HG03378 (cell line): ENCODE measurements at regions not wholly inside any gene's neighbourhood (a gene's known extent, or its start where the extent isn't known, plus 50 kb on each side); places are given as distances from the start of the nearest gene placed in this dataset.
"Not testable (repeated sequence)": the region's sequence is repeated elsewhere in the genome, so short reads cannot be mapped to it uniquely, and the experiment has no call there.

Experiments
- ATAC-seq: cut with Tn5 transposase; IDR thresholded peaks from one replicate; pipeline ENCODE4 v1.9.1; 2021; ENCODE audit warnings: mild to moderate bottlenecking, moderate library complexity; ENCODE audit not compliant: unreplicated experiment

GRCh38 chr14:37889087-37889486, 293.7 kb downstream of the TTC6 start:
- no peak for ATAC-seq

- ATAC-seq, result no peak
Measured at GRCh38 chr14:37890095-37890494, 294.7 kb downstream of the TTC6 start.

- not testable (repeated sequence) for ATAC-seq
Measured at GRCh38 chr14:37891500-37891899, 296.1 kb downstream of the TTC6 start.

- no peak for ATAC-seq
Measured at GRCh38 chr14:37894463-37894862, 299.0 kb downstream of the TTC6 start.

GRCh38 chr14:37899365-37899764, 303.9 kb downstream of the TTC6 start:
- ATAC-seq, result no peak

- ATAC-seq, result no peak
Measured at GRCh38 chr14:37900561-37900960, 305.1 kb downstream of the TTC6 start.

GRCh38 chr14:37901978-37902377, 305.7 kb upstream of the SSTR1 start:
- ATAC-seq, result no peak

GRCh38 chr14:37903343-37904191, 304.1 kb upstream of the SSTR1 start:
- ATAC-seq, result no peak

GRCh38 chr14:37924622-37925021, 283.1 kb upstream of the SSTR1 start:
- ATAC-seq, result no peak

GRCh38 chr14:37932008-37932407, 275.7 kb upstream of the SSTR1 start:
- ATAC-seq, result no peak

GRCh38 chr14:37932481-37932880, 275.2 kb upstream of the SSTR1 start:
- ATAC-seq, result no peak

- ATAC-seq, result no peak
Measured at GRCh38 chr14:37936971-37937370, 270.7 kb upstream of the SSTR1 start.

GRCh38 chr14:37939442-37940028, 268.2 kb upstream of the SSTR1 start:
- ATAC-seq, result no peak

- no peak for ATAC-seq
Measured at GRCh38 chr14:37945959-37946358, 261.7 kb upstream of the SSTR1 start.

- ATAC-seq, result no peak
Measured at GRCh38 chr14:37946819-37947218, 260.9 kb upstream of the SSTR1 start.

GRCh38 chr14:37948266-37948665, 259.4 kb upstream of the SSTR1 start:
- no peak for ATAC-seq

- no peak for ATAC-seq
Measured at GRCh38 chr14:37968664-37969240, 239.0 kb upstream of the SSTR1 start.

GRCh38 chr14:37969511-37969979, 238.2 kb upstream of the SSTR1 start:
- ATAC-seq, result no peak

- ATAC-seq, result no peak
Measured at GRCh38 chr14:37970696-37971095, 237.0 kb upstream of the SSTR1 start.

- ATAC-seq, result no peak
Measured at GRCh38 chr14:37972941-37973887, 234.5 kb upstream of the SSTR1 start.

GRCh38 chr14:37974421-37974820, 233.3 kb upstream of the SSTR1 start:
- ATAC-seq, result no peak
